Left lung (tissue), 4 donors: ENCODE measurements at regions not wholly inside any gene's neighbourhood (a gene's known extent, or its start where the extent isn't known, plus 50 kb on each side); places are given as distances from the start of the nearest gene placed in this dataset.

ENCODE experiments used
- ATAC-seq: fragments of 200-7000 bp; cut with Tn5 transposase; one replicate; pipeline ENCODE4 v1.9.1; 2020; ENCODE audit warnings: moderate library complexity
- DNase-seq, 4 donors: peaks; one replicate each; pipeline ENCODE4 v3.0.0-alpha.2; 2013 to 2020
- H3K27ac ChIP-seq, 2 donors: fragments of 200-600 bp; sonication (generic) in 1 of 2; one replicate each; pipeline versions ENCODE4 v1.5.0 to v1.8.0; 2020 to 2021
- H3K27me3 ChIP-seq, 2 donors: fragments of 200-600 bp; sonication (generic) in 1 of 2; one replicate each; pipeline versions ENCODE4 v1.5.0 to v1.8.0; 2020 to 2021
- H3K36me3 ChIP-seq, 2 donors: fragments of 200-600 bp; sonication (generic) in 1 of 2; one replicate each; pipeline versions ENCODE4 v1.5.0 to v1.8.0; 2020 to 2021
- H3K4me1 ChIP-seq, 2 donors: fragments of 200-600 bp; one replicate each; pipeline ENCODE4 v1.8.0; 2021
- H3K4me3 ChIP-seq, 2 donors: fragments of 200-600 bp; sonication (generic) in 1 of 2; one replicate each; pipeline versions ENCODE4 v1.5.0 to v1.8.0; 2020 to 2021; ENCODE audit warnings: mild to moderate bottlenecking in 1 of 2
- H3K9me3 ChIP-seq, 2 donors: fragments of 200-600 bp; sonication (generic) in 1 of 2; one replicate each; pipeline versions ENCODE4 v1.5.0 to v1.8.0; 2020 to 2021
- intact Hi-C, 2 donors: fragments of 100-400 bp; cut with DNase I; formaldehyde crosslinking; loops; one replicate each; pipeline versions ENCODE4 v1.11.2 to v1.14.2; 2022
- TF ChIP-seq, protein P1 (sequence below), 2 donors: fragments of 200-600 bp; sonication (generic) in 1 of 2; IDR thresholded peaks; one replicate each; pipeline versions ENCODE4 v1.5.0 to v1.8.0; 2021; ENCODE audit warnings: antibody characterized with exemption in 2 of 2
- donor health status: DM: no; HTN: yes; CAD: no.
- donor health status: DM: no; HTN: no; CAD: no.

- intact Hi-C loops: no loop called here
- peaks cover 0 to 7% of the 10 kb centered on the region in 2 donors for H3K4me1 ChIP-seq
- H3K9me3 ChIP-seq: no peaks in the 10 kb centered on the region
- ATAC-seq (peak; percentile 50), DNase-seq (no peak)
- no peak overlapping the region for H3K4me3 ChIP-seq
- TF ChIP-seq, protein P1, sequence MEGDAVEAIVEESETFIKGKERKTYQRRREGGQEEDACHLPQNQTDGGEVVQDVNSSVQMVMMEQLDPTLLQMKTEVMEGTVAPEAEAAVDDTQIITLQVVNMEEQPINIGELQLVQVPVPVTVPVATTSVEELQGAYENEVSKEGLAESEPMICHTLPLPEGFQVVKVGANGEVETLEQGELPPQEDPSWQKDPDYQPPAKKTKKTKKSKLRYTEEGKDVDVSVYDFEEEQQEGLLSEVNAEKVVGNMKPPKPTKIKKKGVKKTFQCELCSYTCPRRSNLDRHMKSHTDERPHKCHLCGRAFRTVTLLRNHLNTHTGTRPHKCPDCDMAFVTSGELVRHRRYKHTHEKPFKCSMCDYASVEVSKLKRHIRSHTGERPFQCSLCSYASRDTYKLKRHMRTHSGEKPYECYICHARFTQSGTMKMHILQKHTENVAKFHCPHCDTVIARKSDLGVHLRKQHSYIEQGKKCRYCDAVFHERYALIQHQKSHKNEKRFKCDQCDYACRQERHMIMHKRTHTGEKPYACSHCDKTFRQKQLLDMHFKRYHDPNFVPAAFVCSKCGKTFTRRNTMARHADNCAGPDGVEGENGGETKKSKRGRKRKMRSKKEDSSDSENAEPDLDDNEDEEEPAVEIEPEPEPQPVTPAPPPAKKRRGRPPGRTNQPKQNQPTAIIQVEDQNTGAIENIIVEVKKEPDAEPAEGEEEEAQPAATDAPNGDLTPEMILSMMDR (IDR thresholded peaks at IDR 0.05): no peak
- no peak overlapping the region for H3K27ac ChIP-seq
- peaks cover 0 to 2% of the 10 kb centered on the region in 2 donors for H3K27me3 ChIP-seq
- H3K36me3 ChIP-seq: no peaks in the 10 kb centered on the region
These were observed 474.5 kb upstream of the PODXL start for GRCh38 chr7:132030883-132031282.

DNA sequence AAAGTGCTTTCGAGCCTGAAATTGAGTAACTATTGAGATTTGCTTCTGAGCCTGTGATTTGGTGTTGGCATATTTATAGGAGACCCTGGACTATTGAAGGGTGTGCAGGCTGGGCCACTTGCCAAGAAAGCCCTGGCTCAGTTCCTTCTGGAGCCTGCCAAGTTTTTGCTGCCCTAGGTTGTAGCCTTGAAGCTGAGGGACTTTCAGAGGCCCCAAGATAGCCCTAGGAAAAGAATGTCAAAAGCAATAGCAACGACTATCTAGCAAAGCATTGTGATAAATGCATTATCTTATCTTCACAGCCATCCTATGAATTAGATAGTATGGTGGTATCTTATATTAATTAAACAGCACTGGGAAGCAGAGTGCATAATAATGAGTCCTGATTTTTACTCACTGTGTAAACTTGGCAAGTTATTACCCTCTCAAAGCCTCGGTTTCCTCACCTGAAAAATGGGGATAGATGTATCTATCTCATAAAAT lies 473.7 kb upstream of the PODXL start:
- TF ChIP-seq, protein P1 (IDR thresholded peaks at IDR 0.05): no peak
- Histone ChIP-seq H3K9me3 (no peaks in the 10 kb centered on the region), H3K27ac (no peak overlapping the region), H3K27me3 (no peaks in the 10 kb centered on the region), H3K36me3 (no peaks in the 10 kb centered on the region), H3K4me3 (no peak overlapping the region), H3K4me1 (peaks cover 0 to 7% of the 10 kb centered on the region in 2 donors)
- ATAC-seq: peak; percentile 75
- intact Hi-C loops: no loop called here
- DNase-seq: peak in 2 of 4 donors; percentile 89 to 91

- Histone ChIP-seq H3K9me3 (no peaks in the 10 kb centered on the region), H3K36me3 (no peaks in the 10 kb centered on the region), H3K4me3 (no peak overlapping the region), H3K27ac (no peak overlapping the region), H3K27me3 (no peaks in the 10 kb centered on the region), H3K4me1 (peaks cover 0 to 7% of the 10 kb centered on the region in 2 donors)
- DNase-seq (no peak), ATAC-seq (peak; percentile 49)
- TF ChIP-seq, protein P1 (IDR thresholded peaks at IDR 0.05): no peak
- intact Hi-C loops: no loop called here
These were observed 473.1 kb upstream of the PODXL start for GRCh38 chr7:132029369-132030085.

GRCh38 chr7:132028144-132028920 lies 471.9 kb upstream of the PODXL start:
- DNase-seq: no peak
- Histone ChIP-seq H3K9me3 (no peaks in the 10 kb centered on the region), H3K4me1 (peaks cover 0 to 7% of the 10 kb centered on the region in 2 donors), H3K27ac (no peak overlapping the region), H3K27me3 (no peaks in the 10 kb centered on the region), H3K4me3 (no peak overlapping the region), H3K36me3 (no peaks in the 10 kb centered on the region)
- TF ChIP-seq, protein P1 (IDR thresholded peaks at IDR 0.05): no peak
- no peak for ATAC-seq
- intact Hi-C loops: no loop called here

GRCh38 chr7:132024290-132024689 lies 467.9 kb upstream of the PODXL start:
- no peaks in the 10 kb centered on the region for H3K4me1 ChIP-seq
- H3K4me3 ChIP-seq: no peak overlapping the region
- DNase-seq (no peak), ATAC-seq (no peak)
- no peaks in the 10 kb centered on the region for H3K27me3 ChIP-seq
- H3K27ac ChIP-seq: no peak overlapping the region
- intact Hi-C loops: no loop called here
- TF ChIP-seq, protein P1 (IDR thresholded peaks at IDR 0.05): no peak
- H3K9me3 ChIP-seq: no peaks in the 10 kb centered on the region
- no peaks in the 10 kb centered on the region for H3K36me3 ChIP-seq
